ENCODE measurements at regions not wholly inside any gene's neighbourhood (a gene's known extent, or its start where the extent isn't known, plus 50 kb on each side); places are given as distances from the start of the nearest gene placed in this dataset.
"Not testable (repeated sequence)": the region's sequence is repeated elsewhere in the genome, so short reads cannot be mapped to it uniquely, and the experiment has no call there.

DNA sequence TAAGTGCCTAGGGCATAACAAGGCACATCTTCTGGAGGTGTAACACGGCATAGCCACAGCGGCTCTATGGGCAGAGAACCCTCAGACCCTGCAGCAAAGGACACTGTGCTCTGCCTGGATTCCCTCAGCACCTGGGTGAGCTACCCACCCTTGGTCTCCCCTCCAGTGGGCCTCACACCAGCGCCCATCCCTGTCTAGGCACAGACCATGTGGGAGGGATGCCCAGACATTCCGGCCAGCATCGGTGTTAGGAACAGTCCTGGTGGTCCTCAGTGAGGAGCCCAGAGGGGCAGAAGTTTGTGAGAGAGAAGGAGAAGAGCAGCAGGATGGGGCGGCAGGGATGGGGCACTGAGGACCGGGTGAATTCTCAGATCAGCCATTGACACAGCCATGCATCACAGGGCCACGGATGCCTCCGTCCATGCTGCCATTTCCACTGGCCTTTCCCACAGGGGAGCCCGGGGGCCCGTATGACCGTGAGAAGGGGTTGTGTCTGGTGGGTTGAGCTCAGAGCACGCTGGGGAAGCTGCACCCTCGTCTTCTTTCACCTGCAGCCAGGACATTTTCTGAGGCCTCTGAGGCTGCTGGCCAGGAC, 282.7 kb upstream of the SFSWAP start:
- H3K4me2 ChIP-seq (ENCODE audit: control insufficient read depth, extremely low read depth, insufficient read depth, low read depth, low read length), result no peak overlapping the region
- DNase-seq (ENCODE audit: low read depth, low spot score), result no peak
- no peaks in the 10 kb centered on the region for H3K9me1 ChIP-seq (ENCODE audit: control insufficient read depth, extremely low read depth, insufficient read depth, low read length)
- H3K4me1 ChIP-seq (ENCODE audit: control insufficient read depth, extremely low read depth, insufficient read depth, low read length), result no peaks in the 10 kb centered on the region
- no peaks in the 10 kb centered on the region for H3K27me3 ChIP-seq (ENCODE audit: control insufficient read depth, extremely low read depth, insufficient read depth, low read length)
- no peak for TF ChIP-seq EZH2 (IDR thresholded peaks at IDR 0.05; ENCODE audit: low read length)
- TF ChIP-seq, protein P1, sequence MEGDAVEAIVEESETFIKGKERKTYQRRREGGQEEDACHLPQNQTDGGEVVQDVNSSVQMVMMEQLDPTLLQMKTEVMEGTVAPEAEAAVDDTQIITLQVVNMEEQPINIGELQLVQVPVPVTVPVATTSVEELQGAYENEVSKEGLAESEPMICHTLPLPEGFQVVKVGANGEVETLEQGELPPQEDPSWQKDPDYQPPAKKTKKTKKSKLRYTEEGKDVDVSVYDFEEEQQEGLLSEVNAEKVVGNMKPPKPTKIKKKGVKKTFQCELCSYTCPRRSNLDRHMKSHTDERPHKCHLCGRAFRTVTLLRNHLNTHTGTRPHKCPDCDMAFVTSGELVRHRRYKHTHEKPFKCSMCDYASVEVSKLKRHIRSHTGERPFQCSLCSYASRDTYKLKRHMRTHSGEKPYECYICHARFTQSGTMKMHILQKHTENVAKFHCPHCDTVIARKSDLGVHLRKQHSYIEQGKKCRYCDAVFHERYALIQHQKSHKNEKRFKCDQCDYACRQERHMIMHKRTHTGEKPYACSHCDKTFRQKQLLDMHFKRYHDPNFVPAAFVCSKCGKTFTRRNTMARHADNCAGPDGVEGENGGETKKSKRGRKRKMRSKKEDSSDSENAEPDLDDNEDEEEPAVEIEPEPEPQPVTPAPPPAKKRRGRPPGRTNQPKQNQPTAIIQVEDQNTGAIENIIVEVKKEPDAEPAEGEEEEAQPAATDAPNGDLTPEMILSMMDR (optimal IDR thresholded peaks at IDR 0.05 in 1 of 3, IDR thresholded peaks at IDR 0.05 in 1 of 3, conservative IDR thresholded peaks at IDR 0.05 in 1 of 3; ENCODE audit: extremely low read depth in 1 of 3, insufficient read depth in 2 of 3, low read length in 3 of 3), result no peak
- no peak overlapping the region for H3K27ac ChIP-seq (ENCODE audit: control insufficient read depth, insufficient read depth, low read length)
- H4K20me1 ChIP-seq (ENCODE audit: control insufficient read depth, extremely low read depth, insufficient read depth, low read length), result no peaks in the 10 kb centered on the region
- dilution Hi-C loops (cut with MboI; ENCODE audit: extremely low pct_ligation_motif_present, low sequenced_read_pairs), result no loop called here
- no peaks in the 10 kb centered on the region for H3K36me3 ChIP-seq (ENCODE audit: control insufficient read depth in 2 of 2, extremely low read depth in 1 of 2, insufficient read depth in 2 of 2, low read length in 2 of 2)
- H3K4me3 ChIP-seq (ENCODE audit: control insufficient read depth in 2 of 3, extremely low read depth in 1 of 3, insufficient read depth in 2 of 3, low read depth in 1 of 3, low read length in 3 of 3), result no peak overlapping the region
- H3K79me2 ChIP-seq (ENCODE audit: control insufficient read depth, insufficient read depth, low read length), result no peaks in the 10 kb centered on the region
- no peak for FAIRE-seq
- H2AFZ ChIP-seq (ENCODE audit: control insufficient read depth, low read length), result no peak overlapping the region
- no peak overlapping the region for H3K9ac ChIP-seq (ENCODE audit: control insufficient read depth, extremely low read depth, insufficient read depth, low read length)
- no peaks in the 10 kb centered on the region for H3K9me3 ChIP-seq (ENCODE audit: control insufficient read depth, low read depth, low read length)

DNA sequence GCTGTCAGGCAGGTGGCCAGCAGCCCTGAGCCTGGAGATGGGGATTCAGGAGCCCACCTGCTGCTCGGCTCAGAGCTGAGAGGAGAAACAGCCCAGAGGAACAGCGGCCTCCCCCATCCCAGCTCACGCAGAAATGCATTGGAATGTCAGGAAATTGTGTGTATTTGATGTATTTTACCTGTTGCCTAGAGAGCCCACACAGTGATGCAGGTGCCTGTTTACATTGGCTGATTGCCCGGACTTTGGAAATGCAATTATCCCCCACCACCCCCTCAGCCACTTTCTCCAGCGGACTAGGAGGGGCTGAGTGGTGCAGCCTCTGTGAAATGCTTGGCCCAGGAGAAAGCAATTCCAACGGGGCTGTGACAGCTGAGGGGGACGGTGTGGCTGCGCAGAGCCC, 281.7 kb upstream of the SFSWAP start:
- H3K79me2 ChIP-seq (ENCODE audit: control insufficient read depth, insufficient read depth, low read length); H3K9ac ChIP-seq (ENCODE audit: control insufficient read depth, extremely low read depth, insufficient read depth, low read length); H2AFZ ChIP-seq (ENCODE audit: control insufficient read depth, low read length); H3K36me3 ChIP-seq (ENCODE audit: control insufficient read depth in 2 of 2, extremely low read depth in 1 of 2, insufficient read depth in 2 of 2, low read length in 2 of 2); H3K4me2 ChIP-seq (ENCODE audit: control insufficient read depth, extremely low read depth, insufficient read depth, low read depth, low read length); H3K9me1 ChIP-seq (ENCODE audit: control insufficient read depth, extremely low read depth, insufficient read depth, low read length); H3K4me1 ChIP-seq (ENCODE audit: control insufficient read depth, extremely low read depth, insufficient read depth, low read length); H3K9me3 ChIP-seq (ENCODE audit: control insufficient read depth, low read depth, low read length); FAIRE-seq; dilution Hi-C loops (cut with MboI; ENCODE audit: extremely low pct_ligation_motif_present, low sequenced_read_pairs); DNase-seq (ENCODE audit: low read depth, low spot score); H3K27me3 ChIP-seq (ENCODE audit: control insufficient read depth, extremely low read depth, insufficient read depth, low read length); H3K27ac ChIP-seq (ENCODE audit: control insufficient read depth, insufficient read depth, low read length); H4K20me1 ChIP-seq (ENCODE audit: control insufficient read depth, extremely low read depth, insufficient read depth, low read length); H3K4me3 ChIP-seq (ENCODE audit: control insufficient read depth in 2 of 3, extremely low read depth in 1 of 3, insufficient read depth in 2 of 3, low read depth in 1 of 3, low read length in 3 of 3): not testable (repeated sequence)

DNA sequence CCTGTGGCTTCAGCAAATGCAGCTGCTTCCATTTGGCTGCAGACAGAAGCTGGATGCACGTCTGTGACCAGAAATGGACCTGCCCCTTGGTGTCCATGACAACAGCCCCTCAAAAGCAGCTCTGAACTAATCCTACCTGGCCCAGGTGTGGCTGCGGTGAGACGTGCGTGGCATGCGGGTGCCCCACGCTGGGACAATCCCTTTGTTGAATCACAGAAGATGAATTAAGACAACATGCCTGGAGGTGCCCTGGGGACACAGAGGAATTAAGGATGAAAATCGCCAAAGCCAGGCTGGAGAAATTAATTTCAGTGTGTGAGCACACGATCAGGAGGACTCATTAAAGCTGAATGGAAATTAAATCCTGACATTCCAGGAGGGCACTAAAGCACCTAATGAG, 281.2 kb upstream of the SFSWAP start:
- H3K4me1 ChIP-seq (ENCODE audit: control insufficient read depth, extremely low read depth, insufficient read depth, low read length); H3K27ac ChIP-seq (ENCODE audit: control insufficient read depth, insufficient read depth, low read length); H2AFZ ChIP-seq (ENCODE audit: control insufficient read depth, low read length); H3K9me3 ChIP-seq (ENCODE audit: control insufficient read depth, low read depth, low read length); H3K4me3 ChIP-seq (ENCODE audit: control insufficient read depth in 2 of 3, extremely low read depth in 1 of 3, insufficient read depth in 2 of 3, low read depth in 1 of 3, low read length in 3 of 3); H4K20me1 ChIP-seq (ENCODE audit: control insufficient read depth, extremely low read depth, insufficient read depth, low read length); DNase-seq (ENCODE audit: low read depth, low spot score); H3K4me2 ChIP-seq (ENCODE audit: control insufficient read depth, extremely low read depth, insufficient read depth, low read depth, low read length); dilution Hi-C loops (cut with MboI; ENCODE audit: extremely low pct_ligation_motif_present, low sequenced_read_pairs); H3K9me1 ChIP-seq (ENCODE audit: control insufficient read depth, extremely low read depth, insufficient read depth, low read length); FAIRE-seq; H3K79me2 ChIP-seq (ENCODE audit: control insufficient read depth, insufficient read depth, low read length); H3K9ac ChIP-seq (ENCODE audit: control insufficient read depth, extremely low read depth, insufficient read depth, low read length); H3K27me3 ChIP-seq (ENCODE audit: control insufficient read depth, extremely low read depth, insufficient read depth, low read length); H3K36me3 ChIP-seq (ENCODE audit: control insufficient read depth in 2 of 2, extremely low read depth in 1 of 2, insufficient read depth in 2 of 2, low read length in 2 of 2): not testable (repeated sequence)

All from keratinocyte (primary cell).